ENCODE measurements at regions not wholly inside any gene's neighbourhood (a gene's known extent, or its start where the extent isn't known, plus 50 kb on each side); places are given as distances from the start of the nearest gene placed in this dataset.

GRCh38 chr13:50357586-50358118, 342.4 kb downstream of the KCNRG start (continued):
- TF ChIP-seq ZFP3 (tag by site-specific recombination; IDR thresholded peaks at IDR 0.05; ENCODE audit: low read depth) (no peak), ZNF843 (tag by site-specific recombination; IDR thresholded peaks at IDR 0.05) (peak; percentile 90), ZBTB11 (tag by site-specific recombination; conservative IDR thresholded peaks at IDR 0.05; ENCODE audit: low read depth) (no peak), SP3 (tag by site-specific recombination; IDR thresholded peaks at IDR 0.05) (peak; percentile 45; the same call in 1 of the 2 replicates), SP2 (tag by site-specific recombination; IDR thresholded peaks at IDR 0.05) (peak; percentile 33), ZNF37A (tag by site-specific recombination; IDR thresholded peaks at IDR 0.05) (no peak), SP7 (tag by site-specific recombination; IDR thresholded peaks at IDR 0.05) (peak; percentile 97), ZBTB8A (tag by site-specific recombination; IDR thresholded peaks at IDR 0.05) (peak; percentile 53), CTCF (tag by site-specific recombination; IDR thresholded peaks at IDR 0.05) (no peak), ZNF48 (tag by site-specific recombination; IDR thresholded peaks at IDR 0.05) (no peak), ZNF600 (tag by site-specific recombination; IDR thresholded peaks at IDR 0.05) (peak; percentile 98), KLF1 (tag by site-specific recombination; IDR thresholded peaks at IDR 0.05) (no peak), FEZF1 (tag by site-specific recombination; IDR thresholded peaks at IDR 0.05) (peak; percentile 97), SETDB1 (IDR thresholded peaks at IDR 0.05; ENCODE audit: insufficient read length, low read length) (no peak), EGR2 (tag by site-specific recombination; IDR thresholded peaks at IDR 0.05; ENCODE audit: low read depth) (no peak), ZSCAN5A (tag by site-specific recombination; IDR thresholded peaks at IDR 0.05) (no peak), ZNF704 (tag by site-specific recombination; IDR thresholded peaks at IDR 0.05) (no peak), IKZF3 (tag by site-specific recombination; IDR thresholded peaks at IDR 0.05) (peak; percentile 99), ZNF155 (tag by site-specific recombination; IDR thresholded peaks at IDR 0.05) (no peak), ZNF549 (tag by site-specific recombination; IDR thresholded peaks at IDR 0.05) (no peak), PRDM6 (tag by site-specific recombination; IDR thresholded peaks at IDR 0.05) (peak; percentile 93), ZNF658 (tag by site-specific recombination; IDR thresholded peaks at IDR 0.05) (no peak), TSHZ1 (tag by site-specific recombination; IDR thresholded peaks at IDR 0.05; ENCODE audit: borderline replicate concordance) (peak; percentile 92), ZNF701 (tag by site-specific recombination; IDR thresholded peaks at IDR 0.05) (no peak), ZNF121 (tag by site-specific recombination; IDR thresholded peaks at IDR 0.05) (no peak), WT1 (tag by site-specific recombination; IDR thresholded peaks at IDR 0.05) (peak; percentile 86), ZBTB1 (tag by site-specific recombination; IDR thresholded peaks at IDR 0.05) (0 out of 2 replicates have a peak, but pooled peaks have one; percentile 61)

All from HEK293 (cell line).